KMS-11 (cell line): ENCODE measurements at regions not wholly inside any gene's neighbourhood (a gene's known extent, or its start where the extent isn't known, plus 50 kb on each side); places are given as distances from the start of the nearest gene placed in this dataset.

Experiments used
- H2AFZ ChIP-seq: fragments of 200-600 bp; sonication (generic); 2 replicates; pipeline ENCODE4 v1.6.1; 2016; ENCODE audit warnings: antibody characterized with exemption, mixed run types, low read depth
- H3K27ac ChIP-seq: fragments of 200-600 bp; sonication (generic); 2 replicates; pipeline ENCODE4 v1.6.1; 2016; ENCODE audit warnings: mild to moderate bottlenecking, mixed run types
- H3K27me3 ChIP-seq: fragments of 200-600 bp; sonication (generic); 2 replicates; pipeline ENCODE4 v1.6.1; 2017; ENCODE audit warnings: mild to moderate bottlenecking, low read depth, mixed run types, moderate library complexity; ENCODE audit not compliant: insufficient read depth
- H3K36me3 ChIP-seq: fragments of 200-600 bp; sonication (generic); 2 replicates; pipeline ENCODE4 v1.6.1; 2017; ENCODE audit warnings: mild to moderate bottlenecking, mixed run types; ENCODE audit not compliant: insufficient read depth
- H3K4me1 ChIP-seq: fragments of 200-600 bp; sonication (generic); 2 replicates; pipeline ENCODE4 v1.6.1; 2016; ENCODE audit warnings: mild to moderate bottlenecking, low read depth, mixed run types; ENCODE audit not compliant: poor library complexity, severe bottlenecking
- H3K4me2 ChIP-seq: fragments of 200-600 bp; sonication (generic); 2 replicates; pipeline ENCODE4 v1.7.0; 2016; ENCODE audit warnings: mild to moderate bottlenecking, mixed run types
- H3K4me3 ChIP-seq: fragments of 200-600 bp; sonication (generic); IDR thresholded peaks from 2 replicates; pipeline ENCODE4 v1.6.1; 2017; ENCODE audit warnings: low read depth, low read length, mixed read lengths; ENCODE audit not compliant: insufficient read depth
- H3K79me2 ChIP-seq: fragments of 200-600 bp; sonication (generic); 2 replicates; pipeline ENCODE4 v1.6.1; 2016; ENCODE audit warnings: low read depth, mixed run types; ENCODE audit not compliant: insufficient read depth
- H3K9ac ChIP-seq: fragments of 200-600 bp; sonication (generic); 2 replicates; pipeline ENCODE4 v1.6.1; 2016; ENCODE audit warnings: mild to moderate bottlenecking, mixed run types
- H4K20me1 ChIP-seq: fragments of 200-600 bp; sonication (generic); 2 replicates; pipeline ENCODE4 v1.6.1; 2016; ENCODE audit warnings: mild to moderate bottlenecking, mixed run types; ENCODE audit not compliant: insufficient read depth
- TF ChIP-seq, protein P1 (sequence below): fragments of 200-600 bp; sonication (generic); conservative IDR thresholded peaks from 2 replicates; pipeline ENCODE4 v1.6.1; 2017; ENCODE audit warnings: low read depth, mild to moderate bottlenecking, antibody characterized with exemption, low read length, moderate library complexity, mixed read lengths

DNA sequence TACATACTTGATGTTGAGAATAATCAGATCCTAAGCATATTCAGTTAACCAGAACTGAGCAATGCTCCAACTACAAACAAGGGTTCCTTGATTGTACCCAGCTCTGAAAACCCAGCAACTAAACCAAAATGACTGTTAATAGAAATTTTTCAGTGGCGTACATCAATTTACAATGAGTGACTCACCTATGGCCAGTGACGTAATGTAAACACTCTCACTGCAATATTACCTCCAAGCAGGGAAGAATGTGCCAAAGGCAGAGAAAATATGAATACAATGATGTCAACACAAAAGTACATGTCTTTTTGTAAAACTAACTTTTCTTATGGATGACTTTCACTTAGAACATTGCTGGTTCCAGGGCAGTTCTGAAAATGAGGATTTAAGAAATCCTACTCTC, 611.3 kb downstream of the EDEM1 start:
- TF ChIP-seq, protein P1, sequence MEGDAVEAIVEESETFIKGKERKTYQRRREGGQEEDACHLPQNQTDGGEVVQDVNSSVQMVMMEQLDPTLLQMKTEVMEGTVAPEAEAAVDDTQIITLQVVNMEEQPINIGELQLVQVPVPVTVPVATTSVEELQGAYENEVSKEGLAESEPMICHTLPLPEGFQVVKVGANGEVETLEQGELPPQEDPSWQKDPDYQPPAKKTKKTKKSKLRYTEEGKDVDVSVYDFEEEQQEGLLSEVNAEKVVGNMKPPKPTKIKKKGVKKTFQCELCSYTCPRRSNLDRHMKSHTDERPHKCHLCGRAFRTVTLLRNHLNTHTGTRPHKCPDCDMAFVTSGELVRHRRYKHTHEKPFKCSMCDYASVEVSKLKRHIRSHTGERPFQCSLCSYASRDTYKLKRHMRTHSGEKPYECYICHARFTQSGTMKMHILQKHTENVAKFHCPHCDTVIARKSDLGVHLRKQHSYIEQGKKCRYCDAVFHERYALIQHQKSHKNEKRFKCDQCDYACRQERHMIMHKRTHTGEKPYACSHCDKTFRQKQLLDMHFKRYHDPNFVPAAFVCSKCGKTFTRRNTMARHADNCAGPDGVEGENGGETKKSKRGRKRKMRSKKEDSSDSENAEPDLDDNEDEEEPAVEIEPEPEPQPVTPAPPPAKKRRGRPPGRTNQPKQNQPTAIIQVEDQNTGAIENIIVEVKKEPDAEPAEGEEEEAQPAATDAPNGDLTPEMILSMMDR, result no peak
- H4K20me1 ChIP-seq, result no peaks in the 10 kb centered on the region
- H2AFZ ChIP-seq, result no peak overlapping the region
- no peak overlapping the region for H3K4me3 ChIP-seq
- H3K27me3 ChIP-seq, result no peaks in the 10 kb centered on the region
- no peak overlapping the region for H3K4me2 ChIP-seq
- H3K4me1 ChIP-seq, result no peaks in the 10 kb centered on the region
- no peak overlapping the region for H3K27ac ChIP-seq
- no peak overlapping the region for H3K9ac ChIP-seq
- H3K36me3 ChIP-seq, result no peaks in the 10 kb centered on the region
- no peaks in the 10 kb centered on the region for H3K79me2 ChIP-seq

DNA sequence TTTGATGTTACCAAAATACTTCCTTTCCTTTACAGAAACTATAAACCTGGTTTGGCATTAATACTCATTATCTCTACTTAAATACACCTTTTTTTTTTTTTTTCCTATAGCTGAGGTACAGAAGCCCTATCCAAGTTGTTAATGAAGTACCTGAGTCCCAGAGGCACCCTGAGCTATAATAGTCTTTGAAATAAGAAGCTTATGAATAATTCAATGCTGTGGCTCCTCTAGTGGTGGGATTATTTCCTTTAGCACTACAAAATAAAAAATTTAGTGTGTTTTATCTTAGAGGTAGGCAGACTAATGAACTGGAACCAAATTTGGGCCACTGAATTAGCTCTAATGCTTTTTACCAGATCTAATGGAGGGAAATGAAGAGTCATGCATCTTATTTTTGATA, 611.9 kb downstream of the EDEM1 start:
- no peaks in the 10 kb centered on the region for H3K4me1 ChIP-seq
- no peaks in the 10 kb centered on the region for H4K20me1 ChIP-seq
- no peak overlapping the region for H3K4me3 ChIP-seq
- no peak overlapping the region for H2AFZ ChIP-seq
- TF ChIP-seq, protein P1, result no peak
- no peak overlapping the region for H3K27ac ChIP-seq
- H3K9ac ChIP-seq, result no peak overlapping the region
- H3K36me3 ChIP-seq, result no peaks in the 10 kb centered on the region
- no peaks in the 10 kb centered on the region for H3K27me3 ChIP-seq
- H3K79me2 ChIP-seq, result no peaks in the 10 kb centered on the region
- no peak overlapping the region for H3K4me2 ChIP-seq

DNA sequence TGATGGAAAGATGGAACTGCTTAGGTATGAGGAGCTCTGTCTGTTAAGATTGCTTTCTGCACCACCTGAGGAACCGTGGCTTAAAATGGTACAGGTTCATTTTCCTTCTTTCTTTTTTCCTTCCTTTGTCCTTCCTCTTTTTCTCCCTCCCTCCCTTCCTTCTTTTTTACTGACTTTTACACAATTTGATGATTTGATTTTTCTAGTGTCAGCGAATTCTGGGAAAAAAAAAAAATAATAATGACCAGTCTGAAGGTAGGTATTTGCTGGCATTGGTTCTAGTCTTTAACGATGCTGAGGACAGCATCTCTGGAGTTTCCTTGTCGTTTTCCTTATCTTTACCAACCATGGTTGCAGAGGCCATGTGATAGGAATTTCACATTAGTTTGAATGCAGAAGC, 613.5 kb downstream of the EDEM1 start:
- TF ChIP-seq, protein P1, result no peak
- H3K27ac ChIP-seq, result no peak overlapping the region

DNA sequence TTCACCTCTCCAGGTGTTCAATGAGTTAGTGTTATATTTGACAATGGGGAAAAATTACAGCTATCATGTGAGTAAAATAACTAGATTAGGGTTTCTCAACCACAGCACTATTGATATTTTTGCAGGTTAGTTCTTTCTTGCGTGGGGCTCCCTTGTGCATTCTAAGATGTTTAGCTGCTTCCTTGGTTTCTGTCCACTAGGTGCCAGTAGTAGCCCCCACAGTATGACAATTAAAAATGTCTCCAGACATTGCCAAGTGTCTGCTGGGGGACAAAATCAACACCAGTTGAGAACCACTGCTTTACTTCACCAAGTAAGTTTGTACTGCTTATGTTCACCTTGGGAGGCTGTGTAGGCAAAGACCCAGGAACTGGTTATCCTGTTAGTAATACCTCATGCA, 618.7 kb downstream of the EDEM1 start:
- no peak overlapping the region for H2AFZ ChIP-seq
- no peaks in the 10 kb centered on the region for H3K4me1 ChIP-seq

More for the DNA sequence above, 613.5 kb downstream of the EDEM1 start:
- no peak overlapping the region for H2AFZ ChIP-seq
- H3K4me1 ChIP-seq, result no peaks in the 10 kb centered on the region
- no peaks in the 10 kb centered on the region for H4K20me1 ChIP-seq
- H3K79me2 ChIP-seq, result no peaks in the 10 kb centered on the region
- no peaks in the 10 kb centered on the region for H3K36me3 ChIP-seq
- no peak overlapping the region for H3K9ac ChIP-seq
- H3K4me3 ChIP-seq, result no peak overlapping the region
- H3K27me3 ChIP-seq, result no peaks in the 10 kb centered on the region
- H3K4me2 ChIP-seq, result no peak overlapping the region

More for the DNA sequence above, 618.7 kb downstream of the EDEM1 start:
- Histone ChIP-seq H3K79me2 (no peaks in the 10 kb centered on the region), H3K9ac (no peak overlapping the region), H3K27me3 (no peaks in the 10 kb centered on the region), H4K20me1 (no peaks in the 10 kb centered on the region), H3K4me3 (no peak overlapping the region), H3K36me3 (no peaks in the 10 kb centered on the region), H3K27ac (no peak overlapping the region), H3K4me2 (no peak overlapping the region)
- TF ChIP-seq, protein P1, result no peak
